Neural cell (in vitro differentiated cells): ENCODE measurements at regions not wholly inside any gene's neighbourhood (a gene's known extent, or its start where the extent isn't known, plus 50 kb on each side); places are given as distances from the start of the nearest gene placed in this dataset.

Experiments
- H2AFZ ChIP-seq: fragments of 200-600, 300-800 bp; sonication (generic), shearing (Covaris generic); 2 replicates; pipeline ENCODE4 v1.6.0; 2014; ENCODE audit warnings: low read depth, mild to moderate bottlenecking, antibody characterized with exemption, low read length, moderate library complexity
- H3F3A ChIP-seq: fragments of 200-600 bp; shearing (Covaris generic); 2 replicates; pipeline ENCODE4 v1.6.1; 2016; ENCODE audit warnings: mild to moderate bottlenecking, moderate library complexity, mixed read lengths, antibody characterized with exemption, low read length; ENCODE audit not compliant: insufficient read depth, poor library complexity, severe bottlenecking
- H3K27ac ChIP-seq: fragments of 200-600, 300-800 bp; sonication (generic), shearing (Covaris generic); 2 replicates; pipeline ENCODE4 v1.5.1; 2014; ENCODE audit warnings: mild to moderate bottlenecking, low read length, moderate library complexity
- H3K27me3 ChIP-seq: fragments of 300-800, 200-600 bp; sonication (generic), shearing (Covaris generic); 2 replicates; pipeline ENCODE4 v1.6.0; 2014; ENCODE audit warnings: mild to moderate bottlenecking, low read depth, low read length, moderate library complexity; ENCODE audit not compliant: insufficient read depth
- H3K36me3 ChIP-seq: fragments of 300-800, 200-600 bp; sonication (generic), shearing (Covaris generic); 2 replicates; pipeline ENCODE4 v1.5.1; 2014; ENCODE audit warnings: mild to moderate bottlenecking, antibody characterized with exemption, low read length, moderate library complexity; ENCODE audit not compliant: insufficient read depth
- H3K4me2 ChIP-seq: fragments of 300-800, 200-600 bp; sonication (generic), shearing (Covaris generic); 2 replicates; pipeline ENCODE4 v1.6.0; 2014; ENCODE audit warnings: mild to moderate bottlenecking, low read length
- H3K4me3 ChIP-seq: fragments of 300-800, 200-600 bp; sonication (generic), shearing (Covaris generic); 2 replicates; pipeline ENCODE4 v1.5.1; 2014; ENCODE audit warnings: mild to moderate bottlenecking, low read length, moderate library complexity
- H3K79me2 ChIP-seq: fragments of 200-600 bp; shearing (Covaris generic); replicated peaks from 2 replicates; pipeline ENCODE4 v1.6.0; 2014; ENCODE audit warnings: mild to moderate bottlenecking, low read length, moderate library complexity; ENCODE audit not compliant: insufficient read depth
- H3K9ac ChIP-seq: fragments of 300-800, 200-600 bp; sonication (generic), shearing (Covaris generic); 2 replicates; pipeline ENCODE4 v1.6.1; 2016; ENCODE audit warnings: mild to moderate bottlenecking, low read length, mixed read lengths
- H3K9me2 ChIP-seq: fragments of 200-600 bp; shearing (Covaris generic); 2 replicates; pipeline ENCODE4 v1.6.1; 2016; ENCODE audit warnings: mild to moderate bottlenecking, low read length, mixed read lengths; ENCODE audit not compliant: insufficient read depth
- H3K9me3 ChIP-seq: fragments of 200-600, 300-800 bp; sonication (generic), shearing (Covaris generic); 2 replicates; pipeline ENCODE4 v1.6.1; 2016; ENCODE audit warnings: mild to moderate bottlenecking, mixed run types, low read length, moderate library complexity, mixed read lengths
- H4K20me1 ChIP-seq: fragments of 200-600 bp; shearing (Covaris generic); 2 replicates; pipeline ENCODE4 v1.6.1; 2016; ENCODE audit warnings: mild to moderate bottlenecking, mixed run types; ENCODE audit not compliant: insufficient read depth
- EP300 ChIP-seq: fragments of 450-650 bp; conservative IDR thresholded peaks from 2 replicates; pipeline ENCODE4 v1.6.1; 2014; ENCODE audit warnings: antibody characterized with exemption, mild to moderate bottlenecking, moderate library complexity; ENCODE audit not compliant: poor library complexity, severe bottlenecking
- EZH2 ChIP-seq: fragments of 200-600, 300-800 bp; shearing (Covaris generic), sonication (generic); IDR thresholded peaks from 2 replicates; pipeline ENCODE4 v1.6.1; 2014; ENCODE audit warnings: antibody characterized with exemption, low read length, borderline replicate concordance, mild to moderate bottlenecking; ENCODE audit not compliant: insufficient read depth, poor library complexity, severe bottlenecking
- MXI1 ChIP-seq: fragments of 450-650 bp; conservative IDR thresholded peaks from 2 replicates; pipeline ENCODE4 v1.6.1; 2014; ENCODE audit warnings: antibody characterized with exemption, mild to moderate bottlenecking; ENCODE audit not compliant: poor library complexity, severe bottlenecking
- POLR2AphosphoS5 ChIP-seq: IDR thresholded peaks from 2 replicates; pipeline ENCODE4 v1.6.1; 2012
- RAD21 ChIP-seq: fragments of 450-650 bp; conservative IDR thresholded peaks from 2 replicates; pipeline ENCODE4 v1.6.1; 2014; ENCODE audit warnings: antibody characterized with exemption, mild to moderate bottlenecking, moderate library complexity
- SMC3 ChIP-seq: fragments of 450-650 bp; conservative IDR thresholded peaks from 2 replicates; pipeline ENCODE4 v1.6.1; 2014; ENCODE audit warnings: antibody characterized with exemption, mild to moderate bottlenecking, moderate library complexity; ENCODE audit not compliant: poor library complexity
- TAF1 ChIP-seq: IDR thresholded peaks from 2 replicates; pipeline ENCODE4 v1.6.1; 2012; ENCODE audit warnings: low read depth
- TF ChIP-seq, protein P1 (sequence below): fragments of 450-650 bp; IDR thresholded peaks from 2 replicates; pipeline ENCODE4 v1.5.1; 2014; ENCODE audit warnings: antibody characterized with exemption, mild to moderate bottlenecking, moderate library complexity; ENCODE audit not compliant: poor library complexity, severe bottlenecking
- TF ChIP-seq, protein P2 (sequence below): IDR thresholded peaks from 2 replicates; pipeline ENCODE4 v1.6.1; 2012; ENCODE audit warnings: borderline replicate concordance

- no peak overlapping the region for H3K4me3 ChIP-seq
- H3K4me2 ChIP-seq = no peak overlapping the region
- H3K27ac ChIP-seq = no peak overlapping the region
- TF ChIP-seq, protein P1, sequence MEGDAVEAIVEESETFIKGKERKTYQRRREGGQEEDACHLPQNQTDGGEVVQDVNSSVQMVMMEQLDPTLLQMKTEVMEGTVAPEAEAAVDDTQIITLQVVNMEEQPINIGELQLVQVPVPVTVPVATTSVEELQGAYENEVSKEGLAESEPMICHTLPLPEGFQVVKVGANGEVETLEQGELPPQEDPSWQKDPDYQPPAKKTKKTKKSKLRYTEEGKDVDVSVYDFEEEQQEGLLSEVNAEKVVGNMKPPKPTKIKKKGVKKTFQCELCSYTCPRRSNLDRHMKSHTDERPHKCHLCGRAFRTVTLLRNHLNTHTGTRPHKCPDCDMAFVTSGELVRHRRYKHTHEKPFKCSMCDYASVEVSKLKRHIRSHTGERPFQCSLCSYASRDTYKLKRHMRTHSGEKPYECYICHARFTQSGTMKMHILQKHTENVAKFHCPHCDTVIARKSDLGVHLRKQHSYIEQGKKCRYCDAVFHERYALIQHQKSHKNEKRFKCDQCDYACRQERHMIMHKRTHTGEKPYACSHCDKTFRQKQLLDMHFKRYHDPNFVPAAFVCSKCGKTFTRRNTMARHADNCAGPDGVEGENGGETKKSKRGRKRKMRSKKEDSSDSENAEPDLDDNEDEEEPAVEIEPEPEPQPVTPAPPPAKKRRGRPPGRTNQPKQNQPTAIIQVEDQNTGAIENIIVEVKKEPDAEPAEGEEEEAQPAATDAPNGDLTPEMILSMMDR = no peak
- TF ChIP-seq POLR2AphosphoS5 (no peak), EP300 (no peak), TAF1 (no peak), SMC3 (no peak), EZH2 (no peak), MXI1 (no peak)
- TF ChIP-seq, protein P2, sequence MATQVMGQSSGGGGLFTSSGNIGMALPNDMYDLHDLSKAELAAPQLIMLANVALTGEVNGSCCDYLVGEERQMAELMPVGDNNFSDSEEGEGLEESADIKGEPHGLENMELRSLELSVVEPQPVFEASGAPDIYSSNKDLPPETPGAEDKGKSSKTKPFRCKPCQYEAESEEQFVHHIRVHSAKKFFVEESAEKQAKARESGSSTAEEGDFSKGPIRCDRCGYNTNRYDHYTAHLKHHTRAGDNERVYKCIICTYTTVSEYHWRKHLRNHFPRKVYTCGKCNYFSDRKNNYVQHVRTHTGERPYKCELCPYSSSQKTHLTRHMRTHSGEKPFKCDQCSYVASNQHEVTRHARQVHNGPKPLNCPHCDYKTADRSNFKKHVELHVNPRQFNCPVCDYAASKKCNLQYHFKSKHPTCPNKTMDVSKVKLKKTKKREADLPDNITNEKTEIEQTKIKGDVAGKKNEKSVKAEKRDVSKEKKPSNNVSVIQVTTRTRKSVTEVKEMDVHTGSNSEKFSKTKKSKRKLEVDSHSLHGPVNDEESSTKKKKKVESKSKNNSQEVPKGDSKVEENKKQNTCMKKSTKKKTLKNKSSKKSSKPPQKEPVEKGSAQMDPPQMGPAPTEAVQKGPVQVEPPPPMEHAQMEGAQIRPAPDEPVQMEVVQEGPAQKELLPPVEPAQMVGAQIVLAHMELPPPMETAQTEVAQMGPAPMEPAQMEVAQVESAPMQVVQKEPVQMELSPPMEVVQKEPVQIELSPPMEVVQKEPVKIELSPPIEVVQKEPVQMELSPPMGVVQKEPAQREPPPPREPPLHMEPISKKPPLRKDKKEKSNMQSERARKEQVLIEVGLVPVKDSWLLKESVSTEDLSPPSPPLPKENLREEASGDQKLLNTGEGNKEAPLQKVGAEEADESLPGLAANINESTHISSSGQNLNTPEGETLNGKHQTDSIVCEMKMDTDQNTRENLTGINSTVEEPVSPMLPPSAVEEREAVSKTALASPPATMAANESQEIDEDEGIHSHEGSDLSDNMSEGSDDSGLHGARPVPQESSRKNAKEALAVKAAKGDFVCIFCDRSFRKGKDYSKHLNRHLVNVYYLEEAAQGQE = no peak
- H3K27me3 ChIP-seq = no peaks in the 10 kb centered on the region
- no peaks in the 10 kb centered on the region for H3K79me2 ChIP-seq
- H3F3A ChIP-seq = no peaks in the 10 kb centered on the region
- H2AFZ ChIP-seq = no peak overlapping the region
- H3K9ac ChIP-seq = no peak overlapping the region
- no peaks in the 10 kb centered on the region for H3K36me3 ChIP-seq
- no peaks in the 10 kb centered on the region for H4K20me1 ChIP-seq
- no peaks in the 10 kb centered on the region for H3K9me2 ChIP-seq
- no peaks in the 10 kb centered on the region for H3K9me3 ChIP-seq
These were observed 1216.9 kb upstream of the GBE1 start for GRCh38 chr3:82978368-82978767.

- no peaks in the 10 kb centered on the region for H3K79me2 ChIP-seq
- TF ChIP-seq POLR2AphosphoS5 = no peak
- no peak for TF ChIP-seq EZH2
- TF ChIP-seq MXI1 = no peak
- H3K36me3 ChIP-seq = no peaks in the 10 kb centered on the region
- no peak overlapping the region for H2AFZ ChIP-seq
- H3K4me2 ChIP-seq = no peak overlapping the region
- no peak overlapping the region for H3K9ac ChIP-seq
- H3K4me3 ChIP-seq = no peak overlapping the region
- no peaks in the 10 kb centered on the region for H3K27me3 ChIP-seq
- no peaks in the 10 kb centered on the region for H3K9me2 ChIP-seq
- H3K27ac ChIP-seq = no peak overlapping the region
- H3K9me3 ChIP-seq = no peaks in the 10 kb centered on the region
- H4K20me1 ChIP-seq = no peaks in the 10 kb centered on the region
- no peaks in the 10 kb centered on the region for H3F3A ChIP-seq
These were observed 1216.4 kb upstream of the GBE1 start for GRCh38 chr3:82977871-82978270.

DNA sequence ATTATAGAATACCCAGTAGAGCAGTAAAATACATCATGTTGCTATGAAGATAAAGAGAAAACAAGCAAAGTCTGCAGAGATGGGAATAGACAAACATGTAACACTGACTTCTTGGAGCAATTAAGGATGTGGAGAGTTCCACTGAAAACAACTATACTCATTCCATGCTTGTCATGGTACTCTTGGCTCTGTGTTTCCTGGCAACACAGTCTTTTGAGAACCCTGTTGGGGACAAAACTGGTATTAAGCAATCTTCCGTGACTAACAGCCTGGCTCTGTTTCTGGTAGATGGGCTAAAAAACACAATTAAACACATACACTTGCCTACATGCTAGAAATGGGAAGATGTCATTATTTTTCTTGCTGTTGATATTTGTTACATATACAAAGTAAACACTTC lies 1212.3 kb upstream of the GBE1 start:
- no peak overlapping the region for H3K4me2 ChIP-seq
- H3K4me3 ChIP-seq = no peak overlapping the region
- no peaks in the 10 kb centered on the region for H3F3A ChIP-seq
- no peaks in the 10 kb centered on the region for H3K36me3 ChIP-seq
- H3K79me2 ChIP-seq = no peaks in the 10 kb centered on the region
- no peaks in the 10 kb centered on the region for H3K9me2 ChIP-seq
- no peaks in the 10 kb centered on the region for H3K27me3 ChIP-seq
- no peak overlapping the region for H2AFZ ChIP-seq
- no peak overlapping the region for H3K27ac ChIP-seq
- H3K9ac ChIP-seq = no peak overlapping the region
- H3K9me3 ChIP-seq = no peaks in the 10 kb centered on the region
- TF ChIP-seq, protein P1 = no peak
- TF ChIP-seq, protein P2 = no peak
- TF ChIP-seq EP300 (no peak), POLR2AphosphoS5 (no peak), EZH2 (no peak), MXI1 (no peak), TAF1 (no peak), RAD21 (no peak), SMC3 (no peak)
- H4K20me1 ChIP-seq = no peaks in the 10 kb centered on the region
